Esophagus muscularis mucosa (tissue), 4 donors: ENCODE measurements at regions not wholly inside any gene's neighbourhood (a gene's known extent, or its start where the extent isn't known, plus 50 kb on each side); places are given as distances from the start of the nearest gene placed in this dataset.

Experiments used
- DNase-seq: peaks from one replicate; pipeline ENCODE4 v3.0.0-alpha.2; 2017; ENCODE audit errors: extremely low spot score
- H3K27ac ChIP-seq, 4 donors: fragments of 200-600 bp; sonication (generic); replicated peaks in 1 of 4; 1 replicate in 3 of 4; 2 replicates in 1 of 4; pipeline ENCODE4 v1.5.1; 2016 to 2019; ENCODE audit warnings: mild to moderate bottlenecking in 1 of 4
- H3K27me3 ChIP-seq, 4 donors: fragments of 200-600 bp; sonication (generic); one replicate each; pipeline versions ENCODE4 v1.5.1 to v1.6.0; 2016 to 2019
- H3K36me3 ChIP-seq, 4 donors: fragments of 200-600 bp; sonication (generic); one replicate each; pipeline ENCODE4 v1.5.1; 2016 to 2019
- H3K4me1 ChIP-seq, 4 donors: fragments of 200-600 bp; sonication (generic); one replicate each; pipeline ENCODE4 v1.5.1; 2016 to 2019
- H3K4me3 ChIP-seq, 4 donors: fragments of 200-600 bp; sonication (generic); 1 replicate in 2 of 4; 2 replicates in 2 of 4; pipeline ENCODE4 v1.5.1; 2016 to 2019; ENCODE audit warnings: mild to moderate bottlenecking in 4 of 4, moderate library complexity in 1 of 4
- H3K9me3 ChIP-seq, 4 donors: fragments of 200-600 bp; sonication (generic); 1 replicate in 3 of 4; 2 replicates in 1 of 4; pipeline ENCODE4 v1.5.1; 2016 to 2019
- CTCF ChIP-seq, 3 experiments: fragments of 200-600 bp in 2 of 3; fragments of 450-650 bp in 1 of 3; sonication (generic) in 2 of 3; IDR thresholded peaks; one replicate each; pipeline ENCODE4 v1.5.1; 2017 to 2019; ENCODE audit warnings: antibody characterized with exemption in 3 of 3, mild to moderate bottlenecking in 2 of 3, moderate library complexity in 1 of 3
- EP300 ChIP-seq: sonication (generic); formaldehyde crosslinking; IDR thresholded peaks from one replicate; pipeline ENCODE4 v1.6.1; 2017; ENCODE audit warnings: antibody characterized with exemption
- POLR2A ChIP-seq: fragments of 450-650 bp; IDR thresholded peaks from one replicate; pipeline ENCODE4 v1.6.1; 2017; ENCODE audit warnings: antibody characterized with exemption, moderate library complexity, mild to moderate bottlenecking, low read depth
- POLR2AphosphoS5 ChIP-seq, 2 donors: sonication (generic); formaldehyde crosslinking; IDR thresholded peaks; one replicate each; pipeline ENCODE4 v1.6.1; 2017; ENCODE audit warnings: antibody characterized with exemption in 2 of 2
- WGBS: methylation state at CpG from one replicate; pipeline ENCODE4 v1.1.5; 2018; 5-methylcytosine and 5-hydroxymethylcytosine counted together
- intact Hi-C: fragments of 100-400 bp; cut with DNase I; formaldehyde crosslinking; loops from one replicate; pipeline ENCODE4 v1.15.1; 2023

- 88% methylated on average over 5 of the region's 5 CpGs for WGBS
- DNase-seq, result no peak
- TF ChIP-seq CTCF (IDR thresholded peaks at IDR 0.05), result no peak
- TF ChIP-seq EP300, result no peak
- TF ChIP-seq POLR2A, result no peak
- no peak for TF ChIP-seq POLR2AphosphoS5 (IDR thresholded peaks at IDR 0.05)
- no peak overlapping the region for H3K4me3 ChIP-seq
- intact Hi-C loops, result no loop called here
- no peak overlapping the region for H3K27ac ChIP-seq
- no peaks in the 10 kb centered on the region for H3K4me1 ChIP-seq
- H3K27me3 ChIP-seq, result no peaks in the 10 kb centered on the region
- H3K9me3 ChIP-seq, result no peaks in the 10 kb centered on the region
- no peaks in the 10 kb centered on the region for H3K36me3 ChIP-seq
Observed at GRCh38 chr1:88404582-88404981, 279.5 kb upstream of the PKN2 start.

- no peak for DNase-seq
- no peaks in the 10 kb centered on the region for H3K27me3 ChIP-seq
- no peaks in the 10 kb centered on the region for H3K4me1 ChIP-seq
- TF ChIP-seq CTCF (IDR thresholded peaks at IDR 0.05) (no peak), POLR2AphosphoS5 (IDR thresholded peaks at IDR 0.05) (no peak), EP300 (no peak), POLR2A (no peak)
- 90% methylated on average over 3 of the region's 3 CpGs for WGBS
- intact Hi-C loops, result no loop called here
- no peaks in the 10 kb centered on the region for H3K9me3 ChIP-seq
- no peak overlapping the region for H3K27ac ChIP-seq
- no peak overlapping the region for H3K4me3 ChIP-seq
- H3K36me3 ChIP-seq, result no peaks in the 10 kb centered on the region
Observed at GRCh38 chr1:88407248-88407647, 276.8 kb upstream of the PKN2 start.

GRCh38 chr1:88421997-88422396 lies 262.1 kb upstream of the PKN2 start:
- Histone ChIP-seq H3K27ac (no peak overlapping the region), H3K4me1 (no peaks in the 10 kb centered on the region), H3K9me3 (peaks cover 0 to 32% (median 15%) of the 10 kb centered on the region in 4 donors), H3K36me3 (no peaks in the 10 kb centered on the region), H3K27me3 (no peaks in the 10 kb centered on the region), H3K4me3 (no peak overlapping the region)
- intact Hi-C loops, result no loop called here
- 64% methylated on average over 1 of the region's 1 CpG for WGBS
- no peak for DNase-seq
- no peak for TF ChIP-seq POLR2AphosphoS5 (IDR thresholded peaks at IDR 0.05)
- TF ChIP-seq POLR2A, result no peak
- no peak for TF ChIP-seq EP300
- no peak for TF ChIP-seq CTCF (IDR thresholded peaks at IDR 0.05)

- TF ChIP-seq POLR2AphosphoS5 (IDR thresholded peaks at IDR 0.05) (no peak), EP300 (no peak)
- WGBS, result 80% methylated on average over 1 of the region's 1 CpG
- H3K9me3 ChIP-seq, result peaks cover 0 to 19% (median 0%) of the 10 kb centered on the region in 4 donors
- H3K4me3 ChIP-seq, result no peak overlapping the region
- no peaks in the 10 kb centered on the region for H3K27me3 ChIP-seq
- no peaks in the 10 kb centered on the region for H3K4me1 ChIP-seq
- no peak for DNase-seq
- intact Hi-C loops, result no loop called here
- no peak overlapping the region for H3K27ac ChIP-seq
- H3K36me3 ChIP-seq, result no peaks in the 10 kb centered on the region
Observed at GRCh38 chr1:88433556-88433955, 250.5 kb upstream of the PKN2 start.

- Histone ChIP-seq H3K36me3 (no peaks in the 10 kb centered on the region), H3K4me1 (no peaks in the 10 kb centered on the region), H3K27ac (no peak overlapping the region), H3K4me3 (no peak overlapping the region), H3K9me3 (peaks cover 0 to 19% (median 0%) of the 10 kb centered on the region in 4 donors), H3K27me3 (no peaks in the 10 kb centered on the region)
- intact Hi-C loops, result no loop called here
- no peak for DNase-seq
- no peak for TF ChIP-seq EP300
- TF ChIP-seq CTCF (IDR thresholded peaks at IDR 0.05), result no peak
- no peak for TF ChIP-seq POLR2A
- TF ChIP-seq POLR2AphosphoS5 (IDR thresholded peaks at IDR 0.05), result no peak
Observed at GRCh38 chr1:88434836-88435235, 249.2 kb upstream of the PKN2 start.
